Mesothelial cell of epicardium (in vitro differentiated cells): ENCODE measurements at regions not wholly inside any gene's neighbourhood (a gene's known extent, or its start where the extent isn't known, plus 50 kb on each side); places are given as distances from the start of the nearest gene placed in this dataset.

Source experiments
- DNase-seq, 2 experiments: peaks; one replicate each; pipeline ENCODE4 v3.0.0; 2021; ENCODE audit warnings: low spot score in 2 of 2; ENCODE audit not compliant: unreplicated experiment in 2 of 2
- H3K27ac Mint-ChIP-seq: 2 replicates; pipeline ENCODE4 v1.8.0; 2021; ENCODE audit warnings: mixed read lengths
- H3K27me3 Mint-ChIP-seq: 2 replicates; pipeline ENCODE4 v1.8.0; 2021; ENCODE audit warnings: low read depth, mixed read lengths
- H3K36me3 Mint-ChIP-seq: 2 replicates; pipeline ENCODE4 v1.8.0; 2021; ENCODE audit warnings: mixed read lengths
- H3K4me1 Mint-ChIP-seq: 2 replicates; pipeline ENCODE4 v1.8.0; 2021; ENCODE audit warnings: mixed read lengths
- H3K4me3 Mint-ChIP-seq: 2 replicates; pipeline ENCODE4 v1.8.0; 2021; ENCODE audit warnings: mild to moderate bottlenecking, moderate library complexity, mixed read lengths
- H3K9me3 Mint-ChIP-seq: 2 replicates; pipeline ENCODE4 v1.8.0; 2021; ENCODE audit warnings: mixed read lengths
- TF ChIP-seq, protein P1 (sequence below): fragments of 200-600 bp; sonication (generic); IDR thresholded peaks from one replicate; pipeline ENCODE4 v1.5.0; 2021; ENCODE audit warnings: antibody characterized with exemption; ENCODE audit not compliant: unreplicated experiment

DNA sequence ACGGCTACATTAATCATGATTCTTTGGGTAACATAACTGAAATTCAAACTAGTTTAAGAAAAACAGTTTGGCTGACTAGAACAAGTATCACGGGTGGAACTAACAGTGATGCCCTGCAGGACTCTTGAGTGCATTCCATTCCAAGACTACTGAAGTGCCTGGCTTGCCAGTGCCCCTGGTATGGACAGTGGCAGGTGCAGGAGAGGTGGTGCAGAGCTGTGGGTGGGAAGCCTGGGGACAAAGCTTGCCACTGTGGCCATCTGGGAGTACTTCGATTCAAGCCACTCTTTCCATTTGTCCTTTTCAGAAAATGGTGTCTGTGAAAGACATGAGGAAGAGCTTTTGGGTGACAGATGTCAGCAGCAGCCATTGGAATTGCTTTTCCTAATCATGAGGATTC is 166.5 kb downstream of the RRAGC start:
- no peaks in the 10 kb centered on the region for H3K4me1 Mint-ChIP-seq
- DNase-seq = no peak
- TF ChIP-seq, protein P1, sequence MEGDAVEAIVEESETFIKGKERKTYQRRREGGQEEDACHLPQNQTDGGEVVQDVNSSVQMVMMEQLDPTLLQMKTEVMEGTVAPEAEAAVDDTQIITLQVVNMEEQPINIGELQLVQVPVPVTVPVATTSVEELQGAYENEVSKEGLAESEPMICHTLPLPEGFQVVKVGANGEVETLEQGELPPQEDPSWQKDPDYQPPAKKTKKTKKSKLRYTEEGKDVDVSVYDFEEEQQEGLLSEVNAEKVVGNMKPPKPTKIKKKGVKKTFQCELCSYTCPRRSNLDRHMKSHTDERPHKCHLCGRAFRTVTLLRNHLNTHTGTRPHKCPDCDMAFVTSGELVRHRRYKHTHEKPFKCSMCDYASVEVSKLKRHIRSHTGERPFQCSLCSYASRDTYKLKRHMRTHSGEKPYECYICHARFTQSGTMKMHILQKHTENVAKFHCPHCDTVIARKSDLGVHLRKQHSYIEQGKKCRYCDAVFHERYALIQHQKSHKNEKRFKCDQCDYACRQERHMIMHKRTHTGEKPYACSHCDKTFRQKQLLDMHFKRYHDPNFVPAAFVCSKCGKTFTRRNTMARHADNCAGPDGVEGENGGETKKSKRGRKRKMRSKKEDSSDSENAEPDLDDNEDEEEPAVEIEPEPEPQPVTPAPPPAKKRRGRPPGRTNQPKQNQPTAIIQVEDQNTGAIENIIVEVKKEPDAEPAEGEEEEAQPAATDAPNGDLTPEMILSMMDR = no peak
- H3K4me3 Mint-ChIP-seq = no peak overlapping the region
- H3K27ac Mint-ChIP-seq = no peak overlapping the region
- peaks cover 10% of the 10 kb centered on the region for H3K9me3 Mint-ChIP-seq
- H3K27me3 Mint-ChIP-seq = peaks cover 88% of the 10 kb centered on the region
- no peaks in the 10 kb centered on the region for H3K36me3 Mint-ChIP-seq

DNA sequence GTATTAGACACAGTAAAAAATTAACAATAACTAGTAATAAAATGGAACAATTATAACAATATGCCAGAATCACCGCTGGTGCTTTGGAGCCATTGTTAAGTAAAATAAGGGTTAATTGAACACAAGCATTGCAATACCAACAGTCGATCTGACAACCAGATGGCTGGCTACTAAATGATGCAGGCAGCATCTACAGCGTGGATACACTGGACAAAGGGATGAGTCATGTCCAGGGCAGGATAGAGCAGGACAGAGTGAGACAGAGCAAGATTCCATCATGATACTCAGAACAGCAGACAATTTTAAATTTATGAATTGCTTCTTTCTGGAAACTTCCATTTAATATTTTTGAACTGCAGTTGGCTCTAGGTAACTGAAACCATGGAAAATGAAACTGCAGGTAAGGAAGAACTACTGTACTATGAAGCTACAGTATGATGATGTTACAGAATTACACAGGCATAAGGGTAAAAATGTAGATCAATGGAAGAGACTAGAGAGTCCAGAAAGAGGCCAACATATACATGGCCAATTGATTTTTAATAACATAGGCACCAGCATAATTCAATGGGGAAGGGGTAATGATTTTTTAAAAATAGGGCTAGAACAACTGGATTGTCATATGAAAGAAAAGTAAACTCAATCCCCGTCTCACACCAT is 168.7 kb downstream of the RRAGC start:
- peaks cover 10% of the 10 kb centered on the region for H3K9me3 Mint-ChIP-seq
- H3K27me3 Mint-ChIP-seq = peaks cover 89% of the 10 kb centered on the region
- TF ChIP-seq, protein P1 = no peak
- no peak for DNase-seq
- no peaks in the 10 kb centered on the region for H3K4me1 Mint-ChIP-seq
- H3K4me3 Mint-ChIP-seq = no peak overlapping the region
- H3K27ac Mint-ChIP-seq = no peak overlapping the region
- H3K36me3 Mint-ChIP-seq = no peaks in the 10 kb centered on the region

DNA sequence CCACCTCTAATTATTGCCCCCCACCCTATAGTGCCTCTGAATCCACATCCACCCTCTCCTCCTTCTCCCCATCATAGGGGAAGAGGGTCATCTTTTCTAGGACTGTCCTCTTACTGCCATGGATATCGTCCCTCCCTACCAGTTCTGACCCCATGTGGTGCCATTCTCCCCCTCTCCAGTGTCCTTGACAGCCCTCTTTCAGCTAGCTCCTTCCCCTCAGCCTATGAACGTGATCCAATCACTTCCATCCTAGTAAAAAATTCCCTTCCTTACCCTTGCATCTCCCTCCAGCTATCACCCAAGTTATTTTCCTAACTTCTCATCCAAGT is 172.7 kb downstream of the RRAGC start:
- H3K9me3 Mint-ChIP-seq = peaks cover 5% of the 10 kb centered on the region
- TF ChIP-seq, protein P1 = no peak
- H3K36me3 Mint-ChIP-seq = no peaks in the 10 kb centered on the region
- no peak overlapping the region for H3K27ac Mint-ChIP-seq
- no peak overlapping the region for H3K4me3 Mint-ChIP-seq
- DNase-seq = no peak
- H3K27me3 Mint-ChIP-seq = peaks cover 86% of the 10 kb centered on the region
- H3K4me1 Mint-ChIP-seq = no peaks in the 10 kb centered on the region

DNA sequence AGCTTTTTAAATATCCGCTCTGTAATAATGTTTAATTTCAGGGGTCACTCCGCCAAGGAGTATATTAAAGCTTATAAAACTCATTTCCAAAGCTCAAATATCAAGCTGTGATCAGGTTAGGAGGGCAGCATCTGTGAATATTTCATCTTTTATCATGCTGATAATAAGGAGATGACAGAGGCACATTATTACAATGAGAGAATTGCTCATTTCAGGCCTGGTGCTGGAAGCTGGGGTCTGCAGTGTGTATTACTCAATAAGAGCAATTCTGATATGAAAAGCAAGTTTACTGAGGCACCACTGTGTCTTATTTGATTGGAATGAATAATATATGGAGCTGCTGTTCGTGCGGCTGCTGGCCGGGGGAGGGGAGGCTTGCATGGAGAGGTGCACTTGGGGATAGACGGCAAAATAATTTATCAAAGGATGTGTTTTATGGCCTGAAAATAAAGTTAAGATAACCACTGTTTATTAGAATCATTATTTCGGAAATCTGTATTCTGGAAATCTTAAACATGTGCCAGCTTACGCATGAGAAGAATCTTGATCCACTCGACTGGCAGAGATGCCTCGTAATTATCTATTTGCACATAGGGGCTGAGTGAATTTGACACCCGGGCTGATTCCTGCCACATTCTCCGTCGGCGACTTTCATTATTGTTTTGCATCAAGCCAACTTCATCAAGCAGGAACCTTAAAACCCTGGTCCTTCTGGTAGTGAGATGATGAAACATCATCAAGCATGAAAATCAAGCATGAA is 173.2 kb downstream of the RRAGC start:
- H3K4me3 Mint-ChIP-seq = no peak overlapping the region
- no peaks in the 10 kb centered on the region for H3K36me3 Mint-ChIP-seq
- peaks cover under 1% of the 10 kb centered on the region for H3K9me3 Mint-ChIP-seq
- H3K4me1 Mint-ChIP-seq = no peaks in the 10 kb centered on the region
- H3K27ac Mint-ChIP-seq = no peak overlapping the region
- TF ChIP-seq, protein P1 = no peak
- DNase-seq = no peak
- peaks cover 86% of the 10 kb centered on the region for H3K27me3 Mint-ChIP-seq

DNA sequence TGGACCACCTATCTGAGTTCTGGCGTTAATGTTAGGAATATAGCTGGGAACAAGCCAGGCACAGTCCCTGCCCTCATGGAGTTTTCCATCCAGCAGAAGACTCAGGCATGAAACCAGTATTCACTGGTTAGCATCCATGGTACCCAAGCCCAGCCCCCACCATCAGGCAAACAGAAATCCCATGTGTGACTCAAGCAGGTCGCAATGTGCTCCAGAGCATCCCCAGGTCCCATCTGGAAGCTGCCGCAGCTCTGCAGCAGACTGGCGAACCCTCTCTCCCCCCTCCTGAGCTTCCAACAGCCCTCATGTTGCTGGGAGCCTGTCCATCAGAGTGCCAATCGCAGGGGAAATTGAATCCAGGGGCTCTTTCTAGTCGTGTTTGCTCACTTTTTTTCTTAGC is 174.2 kb downstream of the RRAGC start:
- H3K36me3 Mint-ChIP-seq = no peaks in the 10 kb centered on the region
- H3K4me1 Mint-ChIP-seq = no peaks in the 10 kb centered on the region
- TF ChIP-seq, protein P1 = no peak
- no peaks in the 10 kb centered on the region for H3K9me3 Mint-ChIP-seq
- no peak overlapping the region for H3K27ac Mint-ChIP-seq
- H3K27me3 Mint-ChIP-seq = peaks cover 83% of the 10 kb centered on the region
- no peak overlapping the region for H3K4me3 Mint-ChIP-seq
- DNase-seq = no peak
